ENCODE measurements at regions not wholly inside any gene's neighbourhood (a gene's known extent, or its start where the extent isn't known, plus 50 kb on each side); places are given as distances from the start of the nearest gene placed in this dataset.

- H3K4me3 ChIP-seq (ENCODE audit: low read length in 3 of 3) = no peak overlapping the region
- H3K27ac ChIP-seq (ENCODE audit: low read depth, low read length) = no peak overlapping the region
- no peaks in the 10 kb centered on the region for H3K9me3 ChIP-seq (ENCODE audit: control insufficient read depth in 3 of 3, low read length in 3 of 3)
- H3K9ac ChIP-seq (ENCODE audit: low read depth in 1 of 3, low read length in 3 of 3) = no peak overlapping the region
- H3K27me3 ChIP-seq (ENCODE audit: control insufficient read depth in 3 of 3, insufficient read depth in 3 of 3, low read length in 3 of 3) = no peaks in the 10 kb centered on the region
- H3K4me1 ChIP-seq (ENCODE audit: control insufficient read depth in 3 of 3, insufficient read depth in 3 of 3, low read length in 3 of 3) = no peaks in the 10 kb centered on the region
- no peaks in the 10 kb centered on the region for H3K36me3 ChIP-seq (ENCODE audit: control insufficient read depth in 3 of 3, insufficient read depth in 3 of 3, low read length in 3 of 3)
These were observed 212.9 kb downstream of the ACTL7B start for GRCh38 chr9:108642871-108643270.

DNA sequence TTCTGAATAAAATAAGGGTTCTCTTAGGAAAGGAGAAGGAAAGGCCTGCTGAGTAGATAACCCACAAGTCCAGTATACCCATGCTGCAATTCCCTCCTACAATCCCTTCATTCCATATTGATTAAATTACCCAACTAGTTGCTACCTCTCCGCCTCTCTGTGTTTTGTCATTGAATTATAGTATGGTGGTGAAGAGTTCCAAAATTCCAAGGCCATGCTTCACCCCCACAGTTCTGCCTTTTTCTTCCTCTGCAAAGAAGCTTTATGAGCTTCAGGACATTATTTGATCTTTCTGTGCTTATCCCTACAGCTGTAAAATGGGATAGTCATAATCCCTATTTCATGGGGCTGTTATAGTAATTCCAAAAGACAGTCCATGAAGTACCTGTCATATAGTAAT is 215.6 kb downstream of the ACTL7B start:
- no peaks in the 10 kb centered on the region for H3K9me3 ChIP-seq (ENCODE audit: control insufficient read depth in 3 of 3, low read length in 3 of 3)
- no peaks in the 10 kb centered on the region for H3K4me1 ChIP-seq (ENCODE audit: control insufficient read depth in 3 of 3, insufficient read depth in 3 of 3, low read length in 3 of 3)
- no peak overlapping the region for H3K4me3 ChIP-seq (ENCODE audit: low read length in 3 of 3)
- H3K27me3 ChIP-seq (ENCODE audit: control insufficient read depth in 3 of 3, insufficient read depth in 3 of 3, low read length in 3 of 3) = no peaks in the 10 kb centered on the region
- H3K9ac ChIP-seq (ENCODE audit: low read depth in 1 of 3, low read length in 3 of 3) = no peak overlapping the region
- H3K27ac ChIP-seq (ENCODE audit: low read depth, low read length) = no peak overlapping the region
- H3K36me3 ChIP-seq (ENCODE audit: control insufficient read depth in 3 of 3, insufficient read depth in 3 of 3, low read length in 3 of 3) = no peaks in the 10 kb centered on the region

DNA sequence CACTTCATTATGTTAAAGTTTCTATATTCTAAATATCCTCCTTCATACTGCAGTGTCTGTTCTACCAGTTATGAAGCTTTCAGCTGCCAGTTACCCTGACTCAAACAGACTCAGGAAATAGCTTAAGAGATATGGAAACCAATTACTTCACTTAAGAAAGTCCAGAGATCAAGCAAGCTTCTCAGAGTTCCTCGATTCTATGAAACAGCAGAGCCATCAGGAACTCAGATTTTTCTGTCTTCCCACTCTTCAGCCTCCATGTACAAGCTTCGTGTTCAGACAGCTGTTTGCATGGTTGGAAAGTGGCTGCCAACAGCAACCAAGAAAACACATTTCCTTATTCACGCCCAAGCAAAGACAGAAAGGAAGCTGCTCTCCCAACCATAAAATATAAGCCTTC is 216.1 kb downstream of the ACTL7B start:
- Histone ChIP-seq H3K4me1 (ENCODE audit: control insufficient read depth in 3 of 3, insufficient read depth in 3 of 3, low read length in 3 of 3) (no peaks in the 10 kb centered on the region), H3K9me3 (ENCODE audit: control insufficient read depth in 3 of 3, low read length in 3 of 3) (no peaks in the 10 kb centered on the region), H3K27ac (ENCODE audit: low read depth, low read length) (no peak overlapping the region), H3K27me3 (ENCODE audit: control insufficient read depth in 3 of 3, insufficient read depth in 3 of 3, low read length in 3 of 3) (no peaks in the 10 kb centered on the region), H3K9ac (ENCODE audit: low read depth in 1 of 3, low read length in 3 of 3) (no peak overlapping the region), H3K36me3 (ENCODE audit: control insufficient read depth in 3 of 3, insufficient read depth in 3 of 3, low read length in 3 of 3) (no peaks in the 10 kb centered on the region), H3K4me3 (ENCODE audit: low read length in 3 of 3) (no peak overlapping the region)

DNA sequence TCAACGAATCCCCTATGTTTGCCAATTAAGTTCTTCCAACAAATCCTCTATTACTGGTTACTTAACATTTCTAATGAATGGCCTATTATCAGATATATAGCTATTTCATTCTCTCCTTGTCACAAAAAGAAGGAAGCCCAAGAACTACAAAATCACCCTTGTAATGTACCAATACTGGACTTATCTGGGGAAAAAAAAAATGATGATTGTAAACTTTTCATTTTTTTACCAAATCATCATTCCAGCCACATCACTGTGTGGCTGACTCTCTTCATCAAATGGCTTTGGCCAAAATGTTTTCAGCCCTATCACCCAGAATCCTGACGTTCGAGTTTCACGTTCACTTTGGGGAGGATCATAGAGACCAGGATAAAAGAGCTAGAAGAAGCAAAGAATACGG is 216.7 kb downstream of the ACTL7B start:
- no peaks in the 10 kb centered on the region for H3K36me3 ChIP-seq (ENCODE audit: control insufficient read depth in 3 of 3, insufficient read depth in 3 of 3, low read length in 3 of 3)
- H3K27ac ChIP-seq (ENCODE audit: low read depth, low read length) = no peak overlapping the region
- H3K4me3 ChIP-seq (ENCODE audit: low read length in 3 of 3) = no peak overlapping the region
- H3K4me1 ChIP-seq (ENCODE audit: control insufficient read depth in 3 of 3, insufficient read depth in 3 of 3, low read length in 3 of 3) = no peaks in the 10 kb centered on the region
- no peaks in the 10 kb centered on the region for H3K9me3 ChIP-seq (ENCODE audit: control insufficient read depth in 3 of 3, low read length in 3 of 3)
- no peak overlapping the region for H3K9ac ChIP-seq (ENCODE audit: low read depth in 1 of 3, low read length in 3 of 3)
- H3K27me3 ChIP-seq (ENCODE audit: control insufficient read depth in 3 of 3, insufficient read depth in 3 of 3, low read length in 3 of 3) = no peaks in the 10 kb centered on the region

DNA sequence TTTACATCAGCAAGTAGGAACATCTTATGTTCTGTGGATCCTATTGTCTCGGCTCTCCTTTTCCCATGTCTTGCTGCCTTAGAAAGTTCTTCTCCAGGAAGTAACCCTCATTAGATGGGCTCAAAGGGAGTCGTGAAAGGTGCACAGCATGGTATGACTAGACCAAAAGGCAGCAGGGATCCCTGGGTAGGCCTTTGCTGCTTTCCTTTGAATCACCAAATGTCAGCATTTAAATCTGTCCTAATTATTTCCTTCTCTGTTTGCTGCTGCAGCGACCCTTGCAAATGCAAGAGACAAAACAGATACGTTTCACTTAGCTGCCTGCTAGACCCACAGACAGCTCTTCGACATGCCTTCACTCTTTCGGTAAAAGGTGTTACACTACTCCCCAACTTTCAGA is 218.4 kb downstream of the ACTL7B start:
- Histone ChIP-seq H3K9ac (ENCODE audit: low read depth in 1 of 3, low read length in 3 of 3) (no peak overlapping the region), H3K36me3 (ENCODE audit: control insufficient read depth in 3 of 3, insufficient read depth in 3 of 3, low read length in 3 of 3) (no peaks in the 10 kb centered on the region), H3K9me3 (ENCODE audit: control insufficient read depth in 3 of 3, low read length in 3 of 3) (no peaks in the 10 kb centered on the region), H3K27ac (ENCODE audit: low read depth, low read length) (no peak overlapping the region), H3K27me3 (ENCODE audit: control insufficient read depth in 3 of 3, insufficient read depth in 3 of 3, low read length in 3 of 3) (no peaks in the 10 kb centered on the region), H3K4me1 (ENCODE audit: control insufficient read depth in 3 of 3, insufficient read depth in 3 of 3, low read length in 3 of 3) (no peaks in the 10 kb centered on the region), H3K4me3 (ENCODE audit: low read length in 3 of 3) (no peak overlapping the region)

DNA sequence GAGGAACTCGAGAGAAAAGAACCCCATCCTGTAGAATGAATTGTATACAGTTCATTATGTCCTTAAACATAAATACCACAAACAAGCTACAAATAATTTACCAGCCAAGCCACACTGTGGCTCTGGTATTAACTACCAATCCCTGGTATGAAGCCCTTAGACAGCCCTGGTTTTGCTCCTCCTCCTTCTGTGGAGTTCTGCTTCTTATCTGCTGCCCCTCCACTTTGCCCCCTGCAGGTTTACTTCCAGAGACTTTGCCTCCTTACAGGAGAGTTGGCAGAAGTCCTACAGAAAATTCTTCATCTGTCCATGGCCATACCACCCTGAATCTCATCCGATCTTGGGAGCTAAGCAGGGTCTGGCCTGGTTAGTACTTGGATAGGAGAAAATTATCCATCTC is 219.8 kb downstream of the ACTL7B start:
- Histone ChIP-seq H3K36me3 (ENCODE audit: control insufficient read depth in 3 of 3, insufficient read depth in 3 of 3, low read length in 3 of 3) (no peaks in the 10 kb centered on the region), H3K4me1 (ENCODE audit: control insufficient read depth in 3 of 3, insufficient read depth in 3 of 3, low read length in 3 of 3) (no peaks in the 10 kb centered on the region), H3K4me3 (ENCODE audit: low read length in 3 of 3) (no peak overlapping the region), H3K9me3 (ENCODE audit: control insufficient read depth in 3 of 3, low read length in 3 of 3) (no peaks in the 10 kb centered on the region), H3K27ac (ENCODE audit: low read depth, low read length) (no peak overlapping the region), H3K27me3 (ENCODE audit: control insufficient read depth in 3 of 3, insufficient read depth in 3 of 3, low read length in 3 of 3) (no peaks in the 10 kb centered on the region), H3K9ac (ENCODE audit: low read depth in 1 of 3, low read length in 3 of 3) (no peak overlapping the region)

DNA sequence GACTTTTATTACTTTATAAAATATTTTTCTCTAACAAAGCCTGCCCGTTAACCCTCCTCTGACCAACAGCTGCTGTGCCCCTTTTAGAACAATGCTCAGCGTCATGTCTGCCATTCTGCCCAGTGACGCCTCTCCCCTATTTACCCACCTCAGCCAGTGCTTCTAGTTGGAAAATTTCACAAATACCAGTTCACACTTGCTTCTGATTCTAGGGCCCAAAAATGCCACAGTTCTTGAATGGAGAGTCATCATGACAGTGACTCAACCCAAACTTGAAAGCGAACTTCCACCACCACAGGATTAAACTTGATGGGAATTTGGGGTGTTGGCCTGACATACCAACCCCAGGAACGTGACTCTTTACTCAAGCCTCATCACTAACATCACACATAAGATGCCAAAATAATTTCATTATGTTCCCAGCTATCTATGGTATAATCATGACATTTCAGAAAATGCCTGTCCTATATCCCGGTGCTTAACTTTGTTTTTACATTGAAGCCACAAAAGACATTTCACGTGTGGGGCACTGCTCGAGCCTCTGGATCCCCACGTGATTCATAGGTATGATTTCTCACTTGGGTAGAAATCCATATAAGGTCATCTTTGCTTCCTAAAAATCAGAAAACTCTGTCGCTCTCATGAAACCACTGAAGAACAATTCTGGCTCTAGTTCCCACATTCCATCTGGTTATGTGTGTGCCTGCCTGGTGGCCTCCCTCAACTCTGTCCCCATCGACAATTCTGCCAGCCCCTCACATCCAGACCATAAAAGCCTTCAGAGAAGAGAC is 220.9 kb downstream of the ACTL7B start:
- no peak overlapping the region for H3K9ac ChIP-seq (ENCODE audit: low read depth in 1 of 3, low read length in 3 of 3)
- no peaks in the 10 kb centered on the region for H3K9me3 ChIP-seq (ENCODE audit: control insufficient read depth in 3 of 3, low read length in 3 of 3)
- no peaks in the 10 kb centered on the region for H3K27me3 ChIP-seq (ENCODE audit: control insufficient read depth in 3 of 3, insufficient read depth in 3 of 3, low read length in 3 of 3)
- H3K27ac ChIP-seq (ENCODE audit: low read depth, low read length) = no peak overlapping the region
- H3K4me3 ChIP-seq (ENCODE audit: low read length in 3 of 3) = no peak overlapping the region
- H3K36me3 ChIP-seq (ENCODE audit: control insufficient read depth in 3 of 3, insufficient read depth in 3 of 3, low read length in 3 of 3) = no peaks in the 10 kb centered on the region
- H3K4me1 ChIP-seq (ENCODE audit: control insufficient read depth in 3 of 3, insufficient read depth in 3 of 3, low read length in 3 of 3) = no peaks in the 10 kb centered on the region

DNA sequence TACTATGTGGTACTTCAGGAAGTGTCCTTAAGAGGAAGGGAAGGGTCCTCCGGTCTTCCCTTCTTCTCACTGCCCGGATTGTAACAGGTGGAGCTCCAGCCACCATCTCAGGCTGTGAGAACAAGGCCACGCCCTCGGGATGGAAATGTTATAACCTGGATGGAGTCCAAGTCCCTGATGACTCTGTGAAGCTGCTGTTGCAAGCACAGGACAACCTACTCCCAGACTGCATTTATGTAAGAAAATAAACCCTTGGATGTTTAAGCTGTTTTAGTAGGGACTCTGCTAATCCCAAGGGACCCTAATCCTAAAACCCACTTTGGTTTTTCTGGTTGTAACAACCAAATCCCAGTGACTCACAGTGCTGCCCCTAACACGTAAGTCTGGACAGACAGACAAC is 221.6 kb downstream of the ACTL7B start:
- H3K9me3 ChIP-seq (ENCODE audit: control insufficient read depth in 3 of 3, low read length in 3 of 3) = no peaks in the 10 kb centered on the region
- H3K9ac ChIP-seq (ENCODE audit: low read depth in 1 of 3, low read length in 3 of 3) = no peak overlapping the region
- H3K4me1 ChIP-seq (ENCODE audit: control insufficient read depth in 3 of 3, insufficient read depth in 3 of 3, low read length in 3 of 3) = no peaks in the 10 kb centered on the region
- no peak overlapping the region for H3K27ac ChIP-seq (ENCODE audit: low read depth, low read length)
- no peaks in the 10 kb centered on the region for H3K36me3 ChIP-seq (ENCODE audit: control insufficient read depth in 3 of 3, insufficient read depth in 3 of 3, low read length in 3 of 3)
- H3K4me3 ChIP-seq (ENCODE audit: low read length in 3 of 3) = no peak overlapping the region
- H3K27me3 ChIP-seq (ENCODE audit: control insufficient read depth in 3 of 3, insufficient read depth in 3 of 3, low read length in 3 of 3) = no peaks in the 10 kb centered on the region

- Histone ChIP-seq H3K9ac (ENCODE audit: low read depth in 1 of 3, low read length in 3 of 3) (no peak overlapping the region), H3K4me3 (ENCODE audit: low read length in 3 of 3) (no peak overlapping the region), H3K27me3 (ENCODE audit: control insufficient read depth in 3 of 3, insufficient read depth in 3 of 3, low read length in 3 of 3) (no peaks in the 10 kb centered on the region), H3K27ac (ENCODE audit: low read depth, low read length) (no peak overlapping the region), H3K36me3 (ENCODE audit: control insufficient read depth in 3 of 3, insufficient read depth in 3 of 3, low read length in 3 of 3) (no peaks in the 10 kb centered on the region), H3K9me3 (ENCODE audit: control insufficient read depth in 3 of 3, low read length in 3 of 3) (no peaks in the 10 kb centered on the region), H3K4me1 (ENCODE audit: control insufficient read depth in 3 of 3, insufficient read depth in 3 of 3, low read length in 3 of 3) (no peaks in the 10 kb centered on the region)
These were observed 224.1 kb downstream of the ACTL7B start for GRCh38 chr9:108631496-108632285.

DNA sequence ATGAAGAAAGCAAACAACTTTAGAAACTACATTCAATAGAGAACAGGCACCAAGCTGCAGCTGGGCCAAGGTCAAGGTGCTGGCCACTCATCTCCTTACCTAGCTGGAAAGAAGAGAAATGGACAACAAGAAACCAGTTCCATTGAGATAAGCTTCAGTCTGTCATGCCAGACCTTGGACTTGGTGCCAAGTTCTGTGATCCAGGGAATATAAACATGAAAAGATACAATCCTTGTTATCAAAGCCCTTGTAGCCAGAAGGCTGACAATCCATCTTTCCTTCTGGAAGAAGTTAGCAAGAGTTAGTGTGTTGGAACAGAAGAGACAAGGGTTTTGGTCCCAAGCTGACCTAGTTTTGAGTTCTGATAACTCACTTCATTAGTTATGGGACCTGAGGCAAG is 227.5 kb downstream of the ACTL7B start:
- no peak overlapping the region for H3K4me3 ChIP-seq (ENCODE audit: low read length in 3 of 3)
- H3K9me3 ChIP-seq (ENCODE audit: control insufficient read depth in 3 of 3, low read length in 3 of 3) = no peaks in the 10 kb centered on the region
- H3K27ac ChIP-seq (ENCODE audit: low read depth, low read length) = no peak overlapping the region
- no peaks in the 10 kb centered on the region for H3K36me3 ChIP-seq (ENCODE audit: control insufficient read depth in 3 of 3, insufficient read depth in 3 of 3, low read length in 3 of 3)
- no peaks in the 10 kb centered on the region for H3K4me1 ChIP-seq (ENCODE audit: control insufficient read depth in 3 of 3, insufficient read depth in 3 of 3, low read length in 3 of 3)
- no peaks in the 10 kb centered on the region for H3K27me3 ChIP-seq (ENCODE audit: control insufficient read depth in 3 of 3, insufficient read depth in 3 of 3, low read length in 3 of 3)
- H3K9ac ChIP-seq (ENCODE audit: low read depth in 1 of 3, low read length in 3 of 3) = no peak overlapping the region
